Suprapubic skin (tissue), 4 donors: ENCODE measurements at regions not wholly inside any gene's neighbourhood (a gene's known extent, or its start where the extent isn't known, plus 50 kb on each side); places are given as distances from the start of the nearest gene placed in this dataset.

Experiments
- DNase-seq, 2 donors: peaks; one replicate each; pipeline ENCODE4 v3.0.0-alpha.2; 2019; ENCODE audit warnings: low spot score in 2 of 2
- H3K27ac ChIP-seq: fragments of 200-600 bp; sonication (generic); one replicate; pipeline ENCODE4 v1.5.1; 2019
- H3K27me3 ChIP-seq: fragments of 200-600 bp; sonication (generic); one replicate; pipeline ENCODE4 v1.5.1; 2019
- H3K36me3 ChIP-seq: fragments of 200-600 bp; sonication (generic); one replicate; pipeline ENCODE4 v1.5.1; 2019
- H3K4me1 ChIP-seq: fragments of 200-600 bp; sonication (generic); one replicate; pipeline ENCODE4 v1.5.1; 2019
- H3K4me3 ChIP-seq: fragments of 200-600 bp; sonication (generic); one replicate; pipeline ENCODE4 v1.5.1; 2019; ENCODE audit warnings: mild to moderate bottlenecking
- H3K9me3 ChIP-seq: fragments of 200-600 bp; sonication (generic); one replicate; pipeline ENCODE4 v1.5.1; 2019
- CTCF ChIP-seq, 2 donors: fragments of 200-600 bp in 1 of 2; fragments of 450-650 bp in 1 of 2; sonication (generic) in 1 of 2; IDR thresholded peaks; one replicate each; pipeline ENCODE4 v1.5.1; 2016 to 2019; ENCODE audit warnings: antibody characterized with exemption in 2 of 2, mild to moderate bottlenecking in 1 of 2, moderate library complexity in 1 of 2
- EP300 ChIP-seq: sonication (generic); formaldehyde crosslinking; IDR thresholded peaks from one replicate; pipeline ENCODE4 v1.6.1; 2017; ENCODE audit warnings: antibody characterized with exemption
- POLR2A ChIP-seq, 2 donors: fragments of 450-650 bp; IDR thresholded peaks; one replicate each; pipeline ENCODE4 v1.6.1; 2017; ENCODE audit warnings: antibody characterized with exemption in 2 of 2, mild to moderate bottlenecking in 2 of 2, moderate library complexity in 2 of 2
- POLR2AphosphoS5 ChIP-seq, 3 donors: sonication (generic); formaldehyde crosslinking; IDR thresholded peaks; one replicate each; pipeline ENCODE4 v1.6.1; 2017; ENCODE audit warnings: antibody characterized with exemption in 3 of 3
- WGBS: methylation state at CpG from one replicate; pipeline ENCODE4 v1.1.5; 2018; 5-methylcytosine and 5-hydroxymethylcytosine counted together

GRCh38 chr12:28710882-28711281 is 438.2 kb upstream of the FAR2 start:
- no peaks in the 10 kb centered on the region for H3K4me1 ChIP-seq
- H3K36me3 ChIP-seq: no peaks in the 10 kb centered on the region
- no peak overlapping the region for H3K4me3 ChIP-seq
- no peak overlapping the region for H3K27ac ChIP-seq
- no peaks in the 10 kb centered on the region for H3K27me3 ChIP-seq
- WGBS: 82% methylated on average over 1 of the region's 1 CpG
- TF ChIP-seq POLR2A (IDR thresholded peaks at IDR 0.05) (no peak), POLR2AphosphoS5 (IDR thresholded peaks at IDR 0.05) (no peak), EP300 (no peak), CTCF (IDR thresholded peaks at IDR 0.05) (no peak)
- DNase-seq: no peak
- no peaks in the 10 kb centered on the region for H3K9me3 ChIP-seq

DNA sequence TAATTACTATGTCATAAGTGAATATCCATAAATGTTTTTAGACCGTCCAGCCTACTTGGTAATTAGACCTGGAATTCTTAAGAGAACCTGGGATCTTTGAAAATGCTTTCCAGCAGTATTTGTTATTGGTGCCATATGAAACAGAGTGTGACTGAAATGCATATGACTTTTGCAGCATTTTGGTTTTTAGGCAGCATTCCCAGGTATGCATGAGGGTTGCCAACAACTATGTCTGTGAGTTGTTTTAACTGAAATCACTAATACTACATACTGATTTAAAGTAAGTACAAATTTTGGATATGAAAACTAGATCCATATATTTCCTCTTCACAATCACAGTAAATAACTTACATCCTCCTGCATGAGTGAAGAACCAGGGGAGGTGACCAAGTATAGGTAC is 437.7 kb upstream of the FAR2 start:
- no peak overlapping the region for H3K4me3 ChIP-seq
- 89% methylated on average over 1 of the region's 1 CpG for WGBS
- no peak for DNase-seq
- TF ChIP-seq EP300: no peak
- no peak for TF ChIP-seq CTCF (IDR thresholded peaks at IDR 0.05)
- no peak for TF ChIP-seq POLR2A (IDR thresholded peaks at IDR 0.05)
- H3K27me3 ChIP-seq: no peaks in the 10 kb centered on the region
- no peaks in the 10 kb centered on the region for H3K36me3 ChIP-seq
- H3K4me1 ChIP-seq: no peaks in the 10 kb centered on the region
- no peak overlapping the region for H3K27ac ChIP-seq
- no peaks in the 10 kb centered on the region for H3K9me3 ChIP-seq

DNA sequence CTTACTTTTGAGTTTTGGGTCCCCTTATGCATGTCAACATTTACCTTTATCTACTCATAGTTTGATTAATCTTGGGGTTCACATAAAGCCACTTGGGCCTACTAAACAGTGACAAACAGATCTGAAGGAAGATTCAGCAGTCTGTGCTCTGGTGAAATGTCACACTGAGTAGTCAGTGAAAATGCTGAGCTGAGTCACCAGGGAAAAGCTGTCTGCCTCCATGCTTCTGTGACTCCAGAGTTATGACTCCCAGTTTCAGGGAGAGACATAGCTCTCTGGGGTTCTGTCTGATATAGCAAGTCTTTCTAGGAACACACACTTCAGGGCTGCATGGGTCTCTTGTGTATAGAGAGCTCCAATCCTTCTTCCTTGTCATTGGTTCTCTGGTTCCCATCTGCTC is 406.3 kb upstream of the FAR2 start:
- no peak for TF ChIP-seq CTCF (IDR thresholded peaks at IDR 0.05)
- TF ChIP-seq EP300: no peak
- TF ChIP-seq POLR2AphosphoS5 (IDR thresholded peaks at IDR 0.05): no peak
- no peak for TF ChIP-seq POLR2A (IDR thresholded peaks at IDR 0.05)
- Histone ChIP-seq H3K4me3 (no peak overlapping the region), H3K27ac (no peak overlapping the region), H3K4me1 (no peaks in the 10 kb centered on the region), H3K9me3 (no peaks in the 10 kb centered on the region), H3K27me3 (no peaks in the 10 kb centered on the region), H3K36me3 (no peaks in the 10 kb centered on the region)
- no peak for DNase-seq

- Histone ChIP-seq H3K27me3 (no peaks in the 10 kb centered on the region), H3K4me3 (no peak overlapping the region), H3K4me1 (no peaks in the 10 kb centered on the region), H3K36me3 (no peaks in the 10 kb centered on the region), H3K27ac (no peak overlapping the region), H3K9me3 (no peaks in the 10 kb centered on the region)
- DNase-seq: no peak
- 82% methylated on average over 3 of the region's 3 CpGs for WGBS
- TF ChIP-seq POLR2AphosphoS5 (IDR thresholded peaks at IDR 0.05) (no peak), EP300 (no peak), POLR2A (IDR thresholded peaks at IDR 0.05) (no peak), CTCF (IDR thresholded peaks at IDR 0.05) (no peak)
Observed at GRCh38 chr12:28746734-28747325, 402.2 kb upstream of the FAR2 start.

DNA sequence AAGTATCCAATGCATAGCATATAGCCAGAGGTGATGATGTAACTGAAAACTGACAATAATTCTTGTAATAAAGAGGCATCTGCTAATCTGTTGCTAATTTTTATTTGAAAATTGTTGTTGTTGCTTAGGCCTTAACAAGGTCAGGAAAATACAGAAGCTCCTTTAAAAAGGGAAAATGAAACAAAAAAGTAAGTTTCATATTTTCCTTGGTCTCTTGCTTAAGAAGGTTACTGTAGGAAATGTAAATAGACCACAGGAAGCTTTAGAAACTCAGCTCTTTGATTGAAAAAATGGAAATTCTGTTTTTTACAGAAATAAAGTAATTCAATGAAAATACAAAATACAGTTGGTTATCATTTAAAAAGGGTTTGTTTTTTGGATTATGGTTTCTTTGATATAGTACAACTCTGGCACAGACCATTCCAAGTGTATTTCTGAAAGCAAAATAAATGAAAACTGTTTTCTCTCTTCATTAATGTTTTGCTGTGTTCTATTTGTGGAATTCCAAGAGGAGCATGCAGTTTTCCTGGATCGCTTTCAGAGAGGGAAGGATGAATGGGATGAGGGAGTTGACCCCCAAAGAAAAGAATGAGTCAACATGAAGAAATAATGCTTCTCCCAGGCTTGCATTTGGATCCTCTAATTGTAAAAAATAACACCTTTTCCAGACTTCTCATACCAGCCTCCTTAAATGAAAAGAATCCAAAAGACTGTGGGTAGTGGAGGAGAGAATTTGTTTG is 398.0 kb upstream of the FAR2 start:
- Histone ChIP-seq H3K27ac (no peak overlapping the region), H3K27me3 (no peaks in the 10 kb centered on the region), H3K4me3 (no peak overlapping the region), H3K36me3 (no peaks in the 10 kb centered on the region), H3K4me1 (no peaks in the 10 kb centered on the region), H3K9me3 (no peaks in the 10 kb centered on the region)
- 51% methylated on average over 1 of the region's 1 CpG for WGBS
- no peak for TF ChIP-seq POLR2AphosphoS5 (IDR thresholded peaks at IDR 0.05)
- TF ChIP-seq POLR2A (IDR thresholded peaks at IDR 0.05): no peak
- TF ChIP-seq EP300: no peak
- TF ChIP-seq CTCF (IDR thresholded peaks at IDR 0.05): no peak
- no peak for DNase-seq
